MM.1S (cell line): ENCODE measurements at regions not wholly inside any gene's neighbourhood (a gene's known extent, or its start where the extent isn't known, plus 50 kb on each side); places are given as distances from the start of the nearest gene placed in this dataset.

ENCODE experiments used
- DNase-seq: peaks from one replicate; pipeline ENCODE4 v3.0.0-alpha.2; 2015
- H2AFZ ChIP-seq: fragments of 300-600 bp; sonication (generic); 2 replicates; pipeline ENCODE4 v1.6.0; 2016; ENCODE audit warnings: antibody characterized with exemption, low read length
- H3F3A ChIP-seq: fragments of 300-600 bp; sonication (generic); 2 replicates; pipeline ENCODE4 v1.6.1; 2016; ENCODE audit warnings: mild to moderate bottlenecking, antibody characterized with exemption, low read length, moderate library complexity, mixed read lengths; ENCODE audit not compliant: insufficient read depth
- H3K27ac ChIP-seq: fragments of 300-600 bp; sonication (generic); 2 replicates; pipeline ENCODE4 v1.5.1; 2016; ENCODE audit warnings: mild to moderate bottlenecking, low read length
- H3K27me3 ChIP-seq: fragments of 300-600 bp; sonication (generic); replicated peaks from 2 replicates; pipeline ENCODE4 v1.6.0; 2016; ENCODE audit warnings: low read length; ENCODE audit not compliant: insufficient read depth
- H3K36me3 ChIP-seq: fragments of 300-600 bp; sonication (generic); replicated peaks from 2 replicates; pipeline ENCODE4 v1.6.1; 2016; ENCODE audit warnings: mild to moderate bottlenecking, low read length, mixed read lengths; ENCODE audit not compliant: insufficient read depth
- H3K4me1 ChIP-seq: fragments of 300-600 bp; sonication (generic); 2 replicates; pipeline ENCODE4 v1.6.1; 2016; ENCODE audit warnings: low read length, mixed read lengths
- H3K4me2 ChIP-seq: fragments of 300-600 bp; sonication (generic); 2 replicates; pipeline ENCODE4 v1.6.0; 2016; ENCODE audit warnings: low read depth, low read length
- H3K4me3 ChIP-seq: fragments of 300-600 bp; sonication (generic); 2 replicates; pipeline ENCODE4 v1.5.1; 2016; ENCODE audit warnings: low read length, mixed read lengths
- H3K79me2 ChIP-seq: fragments of 300-600 bp; sonication (generic); 2 replicates; pipeline ENCODE4 v1.6.1; 2016; ENCODE audit warnings: mixed run types, low read length, mixed read lengths
- H3K9ac ChIP-seq: fragments of 300-600 bp; sonication (generic); 2 replicates; pipeline ENCODE4 v1.6.1; 2016; ENCODE audit warnings: low read length, mixed read lengths
- H3K9me2 ChIP-seq: fragments of 300-600 bp; sonication (generic); replicated peaks from 2 replicates; pipeline ENCODE4 v1.6.1; 2016; ENCODE audit warnings: mild to moderate bottlenecking, low read length, mixed read lengths; ENCODE audit not compliant: insufficient read depth
- H3K9me3 ChIP-seq: fragments of 300-600 bp; sonication (generic); replicated peaks from 2 replicates; pipeline ENCODE4 v1.6.1; 2016; ENCODE audit warnings: mild to moderate bottlenecking, low read length, mixed read lengths; ENCODE audit not compliant: insufficient read depth
- H4K20me1 ChIP-seq: fragments of 300-600 bp; sonication (generic); 2 replicates; pipeline ENCODE4 v1.6.1; 2016; ENCODE audit warnings: mild to moderate bottlenecking, low read length, moderate library complexity, mixed read lengths; ENCODE audit not compliant: insufficient read depth
- CTCF ChIP-seq: fragments of 300-600 bp; sonication (generic); IDR thresholded peaks from 2 replicates; pipeline ENCODE4 v1.5.1; 2016; ENCODE audit warnings: antibody characterized with exemption, low read length, mixed read lengths
- EZH2 ChIP-seq: fragments of 300-600 bp; sonication (generic); optimal IDR thresholded peaks from 2 replicates; pipeline ENCODE3; 2017; ENCODE audit warnings: low read depth, mild to moderate bottlenecking, antibody characterized with exemption, low read length, mixed read lengths
- EZH2phosphoT487 ChIP-seq: fragments of 300-600 bp; sonication (generic); IDR thresholded peaks from 2 replicates; pipeline ENCODE4 v1.6.1; 2018; ENCODE audit warnings: antibody characterized with exemption, low read length

GRCh38 chr13:73372666-73373627 is 314.1 kb downstream of the KLF5 start:
- H3F3A ChIP-seq = no peaks in the 10 kb centered on the region
- H2AFZ ChIP-seq = no peak overlapping the region
- H3K9me3 ChIP-seq = no peaks in the 10 kb centered on the region
- H3K27me3 ChIP-seq = no peaks in the 10 kb centered on the region
- no peak for DNase-seq
- no peak overlapping the region for H3K27ac ChIP-seq
- no peak overlapping the region for H3K4me2 ChIP-seq
- no peak for TF ChIP-seq EZH2
- TF ChIP-seq CTCF = no peak
- TF ChIP-seq EZH2phosphoT487 = no peak
- no peaks in the 10 kb centered on the region for H3K36me3 ChIP-seq
- H4K20me1 ChIP-seq = no peaks in the 10 kb centered on the region
- H3K4me3 ChIP-seq = no peak overlapping the region
- no peak overlapping the region for H3K9ac ChIP-seq
- H3K9me2 ChIP-seq = no peaks in the 10 kb centered on the region
- H3K4me1 ChIP-seq = no peaks in the 10 kb centered on the region
- H3K79me2 ChIP-seq = no peaks in the 10 kb centered on the region

- H4K20me1 ChIP-seq = no peaks in the 10 kb centered on the region
- H3K79me2 ChIP-seq = no peaks in the 10 kb centered on the region
- no peak overlapping the region for H3K27ac ChIP-seq
- no peak for DNase-seq
- H2AFZ ChIP-seq = no peak overlapping the region
- no peaks in the 10 kb centered on the region for H3K9me2 ChIP-seq
- no peak overlapping the region for H3K4me3 ChIP-seq
- no peaks in the 10 kb centered on the region for H3K36me3 ChIP-seq
- H3K4me1 ChIP-seq = no peaks in the 10 kb centered on the region
- H3K9ac ChIP-seq = no peak overlapping the region
- no peaks in the 10 kb centered on the region for H3K9me3 ChIP-seq
- no peaks in the 10 kb centered on the region for H3F3A ChIP-seq
- H3K27me3 ChIP-seq = no peaks in the 10 kb centered on the region
- TF ChIP-seq EZH2 = no peak
- no peak for TF ChIP-seq EZH2phosphoT487
- no peak for TF ChIP-seq CTCF
- H3K4me2 ChIP-seq = no peak overlapping the region
Measured at GRCh38 chr13:73370066-73370465, 311.3 kb downstream of the KLF5 start.

- DNase-seq = no peak
- Histone ChIP-seq H3F3A (no peaks in the 10 kb centered on the region), H3K79me2 (no peaks in the 10 kb centered on the region), H3K9me2 (no peaks in the 10 kb centered on the region), H3K9me3 (no peaks in the 10 kb centered on the region), H3K27ac (no peak overlapping the region), H3K9ac (no peak overlapping the region), H3K36me3 (no peaks in the 10 kb centered on the region), H3K4me1 (no peaks in the 10 kb centered on the region), H3K27me3 (no peaks in the 10 kb centered on the region), H3K4me3 (no peak overlapping the region), H3K4me2 (no peak overlapping the region), H2AFZ (no peak overlapping the region), H4K20me1 (no peaks in the 10 kb centered on the region)
- TF ChIP-seq EZH2phosphoT487 = no peak
- no peak for TF ChIP-seq EZH2
Measured at GRCh38 chr13:73369095-73369494, 310.3 kb downstream of the KLF5 start.

GRCh38 chr13:73368608-73369007 is 309.8 kb downstream of the KLF5 start:
- no peak for DNase-seq
- H3K4me1 ChIP-seq = no peaks in the 10 kb centered on the region

More at GRCh38 chr13:73368608-73369007, 309.8 kb downstream of the KLF5 start:
- H3K9me3 ChIP-seq = no peaks in the 10 kb centered on the region
- H3K27ac ChIP-seq = no peak overlapping the region
- no peaks in the 10 kb centered on the region for H3F3A ChIP-seq
- H3K79me2 ChIP-seq = no peaks in the 10 kb centered on the region
- H2AFZ ChIP-seq = no peak overlapping the region
- H3K27me3 ChIP-seq = no peaks in the 10 kb centered on the region
- no peak overlapping the region for H3K4me2 ChIP-seq
- no peak for TF ChIP-seq CTCF
- no peak for TF ChIP-seq EZH2
- no peak for TF ChIP-seq EZH2phosphoT487
- H3K36me3 ChIP-seq = no peaks in the 10 kb centered on the region
- H3K4me3 ChIP-seq = no peak overlapping the region
- no peaks in the 10 kb centered on the region for H4K20me1 ChIP-seq
- no peaks in the 10 kb centered on the region for H3K9me2 ChIP-seq
- no peak overlapping the region for H3K9ac ChIP-seq
